Epidermal melanocyte (primary cell): ENCODE measurements at regions not wholly inside any gene's neighbourhood (a gene's known extent, or its start where the extent isn't known, plus 50 kb on each side); places are given as distances from the start of the nearest gene placed in this dataset.

ENCODE experiments used
- DNase-seq: peaks from one replicate; pipeline ENCODE4 v3.0.0; 2011; ENCODE audit warnings: low spot score; ENCODE audit not compliant: insufficient read length

GRCh38 chr1:36721261-36721660, 238.5 kb upstream of the CSF3R start:
- no peak for DNase-seq

- no peak for DNase-seq
These were observed 234.7 kb upstream of the CSF3R start for GRCh38 chr1:36717431-36717830.

- no peak for DNase-seq
These were observed 233.1 kb upstream of the CSF3R start for GRCh38 chr1:36715797-36716196.

- DNase-seq = no peak
These were observed 231.6 kb upstream of the CSF3R start for GRCh38 chr1:36714301-36714700.

GRCh38 chr1:36711480-36711879, 228.8 kb upstream of the CSF3R start:
- no peak for DNase-seq

- DNase-seq = no peak
These were observed 228.2 kb upstream of the CSF3R start for GRCh38 chr1:36710951-36711350.

GRCh38 chr1:36709869-36710481, 227.3 kb upstream of the CSF3R start:
- DNase-seq = no peak

GRCh38 chr1:36708587-36708986, 225.9 kb upstream of the CSF3R start:
- DNase-seq = no peak

- no peak for DNase-seq
These were observed 224.5 kb upstream of the CSF3R start for GRCh38 chr1:36707221-36707620.

GRCh38 chr1:36706416-36706815, 223.7 kb upstream of the CSF3R start:
- DNase-seq = no peak

- DNase-seq = no peak
These were observed 222.9 kb upstream of the CSF3R start for GRCh38 chr1:36705629-36706028.

GRCh38 chr1:36703526-36704208, 221.0 kb upstream of the CSF3R start:
- DNase-seq = peak; percentile 75

- no peak for DNase-seq
These were observed 220.2 kb upstream of the CSF3R start for GRCh38 chr1:36702963-36703362.

GRCh38 chr1:36699113-36699911, 216.6 kb upstream of the CSF3R start:
- no peak for DNase-seq

- DNase-seq = no peak
These were observed 215.3 kb upstream of the CSF3R start for GRCh38 chr1:36697836-36698605.

GRCh38 chr1:36696261-36696940, 213.7 kb upstream of the CSF3R start:
- no peak for DNase-seq

- DNase-seq = no peak
These were observed 210.9 kb upstream of the CSF3R start for GRCh38 chr1:36693603-36694002.

GRCh38 chr1:36693161-36693525, 210.4 kb upstream of the CSF3R start:
- no peak for DNase-seq

GRCh38 chr1:36692465-36693160, 209.9 kb upstream of the CSF3R start:
- DNase-seq = no peak

- DNase-seq = no peak
These were observed 208.7 kb upstream of the CSF3R start for GRCh38 chr1:36691374-36691773.

GRCh38 chr1:36689992-36690391, 207.3 kb upstream of the CSF3R start:
- DNase-seq = no peak
